NCI-H2107 (cell line): ENCODE measurements at regions not wholly inside any gene's neighbourhood (a gene's known extent, or its start where the extent isn't known, plus 50 kb on each side); places are given as distances from the start of the nearest gene placed in this dataset.
"Not testable (repeated sequence)": the region's sequence is repeated elsewhere in the genome, so short reads cannot be mapped to it uniquely, and the experiment has no call there.

ENCODE experiments used
- DNase-seq: peaks from one replicate; lab custom pipeline; 2025; lab: John Stamatoyannopoulos, UW

- no peak for DNase-seq
These were observed 559.1 kb downstream of the ZNF674 start for GRCh38 chrX:45986081-45986480.

DNA sequence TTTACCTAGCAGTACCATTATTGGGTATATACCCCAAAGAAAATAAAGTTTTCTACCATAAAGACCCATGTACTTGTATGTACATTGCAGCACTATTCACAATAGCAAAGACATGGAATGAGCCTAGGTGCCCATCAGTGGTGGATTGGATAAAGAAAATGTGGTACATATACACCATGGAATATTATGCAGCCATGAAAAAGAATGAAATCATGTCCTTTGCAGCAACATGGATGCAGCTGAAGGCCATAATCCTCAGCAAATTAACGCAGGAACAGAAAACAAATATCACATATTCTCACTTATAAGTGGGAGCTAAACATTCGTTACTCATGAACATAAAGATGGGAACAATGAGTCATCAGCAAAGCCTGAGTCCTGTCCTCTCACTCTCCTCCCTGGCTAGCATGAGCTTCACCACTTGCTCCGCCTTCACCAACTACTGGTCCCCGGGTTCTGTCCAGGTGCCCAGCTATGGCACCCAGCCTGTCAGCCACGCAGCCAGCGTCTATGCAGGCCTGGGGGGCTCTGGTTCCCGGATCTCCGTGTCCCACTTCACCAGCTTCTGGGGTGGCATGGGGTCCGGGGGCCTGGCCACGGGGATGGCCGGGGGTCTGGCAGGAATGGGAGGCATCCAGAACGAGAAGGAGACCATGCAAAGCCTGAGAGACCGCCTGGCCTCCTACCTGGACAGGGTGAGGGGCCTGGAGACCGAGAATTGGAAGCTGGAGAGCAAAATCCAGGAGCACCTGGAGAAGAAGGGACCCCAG, 562.1 kb downstream of the ZNF674 start:
- not testable (repeated sequence) for DNase-seq

GRCh38 chrX:45980726-45981125, 564.5 kb downstream of the ZNF674 start:
- no peak for DNase-seq

DNA sequence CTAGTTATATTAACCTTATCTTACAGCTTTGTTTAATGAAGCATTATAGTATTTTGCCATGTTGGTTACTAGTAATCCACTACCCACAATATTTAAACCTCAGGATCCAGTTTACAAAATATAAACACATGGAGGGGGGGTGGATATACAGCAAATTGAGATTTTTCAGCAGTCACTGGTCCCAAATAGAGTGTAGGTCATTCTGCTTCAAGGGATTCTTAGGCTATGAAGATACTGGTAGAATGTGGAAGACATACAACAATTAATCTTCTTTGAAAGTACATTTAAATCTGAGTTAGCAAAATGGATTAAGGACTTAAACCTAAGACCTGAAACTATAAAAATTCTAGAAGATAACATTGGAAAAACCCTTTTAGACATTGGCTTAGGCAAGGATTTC, 569.6 kb downstream of the ZNF674 start:
- DNase-seq = no peak

DNA sequence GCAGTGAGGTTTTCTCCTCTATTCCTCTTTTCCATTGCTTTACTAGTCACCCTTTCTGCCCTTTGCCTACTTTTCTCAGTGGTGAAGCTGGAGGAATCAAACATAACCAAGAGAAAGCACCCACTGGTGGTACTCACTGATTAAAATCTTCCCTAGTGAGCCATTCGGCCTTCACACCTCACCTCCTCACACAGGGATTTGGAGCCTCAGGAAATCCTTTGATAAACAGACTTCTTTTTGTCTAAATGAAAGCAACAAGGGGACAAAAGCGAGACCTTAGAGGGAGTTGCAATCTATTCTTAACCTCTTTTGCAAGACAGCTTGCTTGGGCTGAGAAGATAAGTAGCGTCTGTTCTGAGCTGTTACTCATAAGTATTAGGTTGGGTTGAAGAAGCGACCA, 572.6 kb downstream of the ZNF674 start:
- no peak for DNase-seq

DNA sequence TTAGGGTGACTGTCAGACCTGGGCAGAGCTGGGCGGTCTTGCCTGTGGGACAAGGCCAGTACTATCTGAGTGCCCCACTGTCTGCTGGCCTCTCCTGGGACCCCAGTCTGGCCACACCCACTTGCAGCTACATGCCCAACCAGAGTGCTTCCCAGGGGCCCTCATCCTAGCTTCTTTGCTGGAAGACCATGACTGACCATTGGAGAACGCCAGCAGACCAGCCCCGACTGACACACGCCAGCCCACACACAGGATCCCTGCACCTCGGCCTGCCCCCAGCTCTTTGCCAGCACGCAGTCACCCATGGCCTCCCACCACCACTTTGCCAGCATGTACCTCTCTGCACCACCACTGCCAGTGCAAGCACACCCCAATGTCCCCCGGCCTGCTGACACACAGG, 585.7 kb downstream of the ZNF674 start:
- no peak for DNase-seq

- no peak for DNase-seq
These were observed 588.9 kb downstream of the ZNF674 start for GRCh38 chrX:45956191-45956870.

- no peak for DNase-seq
These were observed 589.6 kb downstream of the ZNF674 start for GRCh38 chrX:45955661-45956060.

DNA sequence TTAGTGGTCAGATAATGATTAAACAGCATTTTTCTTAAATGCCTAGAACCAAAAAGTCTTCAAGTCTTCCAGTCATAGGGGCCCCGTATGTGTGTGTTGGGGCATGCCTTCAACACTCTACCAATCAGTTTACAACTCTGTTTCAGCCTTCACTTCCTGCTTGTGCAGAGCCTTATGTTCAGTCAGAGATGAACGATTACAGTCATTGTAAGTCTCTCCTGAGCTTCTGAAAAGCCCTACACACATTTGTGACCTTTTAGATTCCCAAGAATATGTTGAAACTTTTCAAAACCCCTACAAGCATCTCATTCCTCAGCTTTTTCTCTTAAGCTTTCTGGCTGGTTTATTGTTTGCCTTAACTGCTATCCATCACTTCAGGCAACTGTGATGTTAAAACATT, 591.2 kb downstream of the ZNF674 start:
- no peak for DNase-seq

DNA sequence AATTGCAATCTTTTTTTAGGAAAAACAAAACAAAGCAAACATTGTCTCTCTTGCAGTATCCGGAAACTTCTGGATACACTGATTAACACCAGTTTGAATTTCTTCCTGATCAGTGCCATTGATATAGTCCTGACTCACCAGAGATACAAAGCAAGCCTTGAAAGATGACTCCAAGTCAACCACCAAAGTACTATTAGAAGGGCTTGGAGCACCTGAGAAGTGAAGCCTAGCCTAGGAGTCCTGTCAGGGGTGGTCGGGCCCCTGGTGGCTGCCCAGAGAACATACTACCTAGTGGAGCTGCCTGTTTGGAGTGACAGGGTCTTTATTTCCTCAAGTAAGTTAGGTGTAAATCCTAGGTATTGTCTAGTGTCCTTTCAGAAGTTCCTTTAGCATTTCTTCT, 593.2 kb downstream of the ZNF674 start:
- no peak for DNase-seq

- no peak for DNase-seq
These were observed 609.8 kb downstream of the ZNF674 start for GRCh38 chrX:45935408-45935807.

- DNase-seq = no peak
These were observed 632.9 kb downstream of the ZNF674 start for GRCh38 chrX:45912316-45912715.

DNA sequence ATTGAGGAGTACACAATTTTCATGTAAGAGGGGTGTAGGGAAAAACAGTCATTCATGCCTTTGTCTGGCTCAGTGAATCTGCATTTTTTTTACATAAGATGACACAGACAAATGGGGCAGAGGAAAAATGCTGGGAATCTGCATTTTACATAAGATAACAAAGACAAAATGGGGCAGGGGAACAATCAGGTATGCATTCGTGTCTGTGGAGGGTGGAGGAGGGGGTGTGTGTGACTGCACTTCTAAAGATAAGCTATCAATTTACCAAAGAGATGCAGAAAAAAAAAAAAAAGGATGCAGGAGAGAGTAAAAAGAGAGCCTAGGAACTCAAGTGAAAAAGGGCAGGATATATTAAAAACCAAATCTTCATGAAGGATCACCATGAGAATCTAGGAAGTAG, 637.4 kb downstream of the ZNF674 start:
- DNase-seq = no peak

GRCh38 chrX:45903781-45904201, 641.4 kb downstream of the ZNF674 start:
- no peak for DNase-seq

DNA sequence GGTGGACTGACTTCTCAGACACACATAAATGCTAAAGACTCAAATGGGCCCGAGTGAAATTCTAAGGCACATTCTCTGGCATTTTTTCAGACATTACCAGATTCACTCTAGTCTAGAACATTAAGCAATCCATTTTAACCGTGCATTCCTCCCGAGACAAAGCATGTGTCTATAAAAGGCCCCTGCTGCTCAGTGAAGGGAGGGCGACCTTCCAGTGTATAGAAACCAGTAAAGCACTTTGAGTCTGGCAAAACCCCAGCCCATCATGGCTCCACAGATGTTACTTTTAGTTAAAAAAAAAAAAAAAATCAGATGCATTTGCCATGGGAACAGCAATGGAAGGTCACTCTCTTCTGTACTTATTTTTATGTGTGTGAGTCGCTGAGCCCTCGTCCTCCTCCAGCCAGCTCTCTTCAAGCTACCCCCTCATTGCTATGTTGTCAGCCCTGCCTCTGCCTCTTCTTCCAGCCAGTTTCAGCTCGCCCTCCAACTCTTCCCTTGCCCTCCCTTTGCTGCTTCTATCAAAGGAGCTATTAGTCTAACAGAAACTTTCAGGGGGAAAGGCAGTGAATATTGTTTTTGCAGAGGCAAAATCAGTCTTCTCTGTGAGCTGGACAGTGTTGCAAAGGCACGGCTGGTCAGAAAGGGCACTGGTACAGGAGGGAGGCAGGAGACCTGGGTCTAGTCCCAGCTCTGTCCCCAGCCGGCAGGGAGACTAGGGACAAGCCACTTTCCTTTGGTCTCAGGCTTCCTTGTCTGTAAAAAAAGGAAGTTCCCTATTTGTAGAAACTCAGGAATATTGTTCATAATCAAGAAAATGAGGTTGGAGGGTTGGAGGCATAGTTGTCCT, 644.2 kb downstream of the ZNF674 start:
- DNase-seq = no peak

DNA sequence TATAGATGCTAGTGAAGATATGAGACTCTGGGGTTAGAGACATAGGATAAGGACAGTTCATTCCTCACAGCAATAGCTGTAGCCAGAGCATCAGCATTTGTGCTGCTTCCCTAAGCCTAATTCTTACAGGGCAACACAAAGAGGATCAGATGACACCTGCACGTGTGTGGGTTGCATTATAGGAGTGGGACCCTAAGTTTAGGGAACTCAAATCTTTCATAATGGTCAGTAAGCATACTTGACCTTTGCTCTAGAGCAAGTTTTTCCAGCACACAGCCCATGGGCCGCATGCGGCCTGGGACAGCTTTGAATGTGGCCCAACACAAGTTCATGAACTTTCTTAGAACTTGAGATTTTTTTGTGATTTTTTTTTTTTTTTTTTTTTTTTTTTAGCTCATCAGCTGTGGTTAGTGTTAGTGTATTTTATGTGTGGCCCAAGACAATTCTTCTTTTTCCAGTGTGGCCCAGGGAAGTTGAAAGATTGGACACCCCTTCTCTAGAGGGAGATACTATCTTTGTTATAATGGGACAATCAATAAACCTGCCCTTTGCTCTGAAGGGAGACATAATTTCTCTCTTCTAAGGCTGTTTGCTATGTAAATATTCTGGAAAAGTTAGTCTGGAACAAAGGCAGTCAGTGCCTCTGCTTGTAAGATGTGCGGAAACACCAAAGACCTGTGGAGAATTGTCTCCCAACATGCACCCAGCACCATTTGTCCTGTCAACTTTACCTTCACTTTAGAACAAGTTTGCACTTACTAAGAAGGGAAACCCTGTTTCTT, 650.2 kb downstream of the ZNF674 start:
- no peak for DNase-seq

GRCh38 chrX:45889471-45889870, 655.8 kb downstream of the ZNF674 start:
- DNase-seq = no peak

DNA sequence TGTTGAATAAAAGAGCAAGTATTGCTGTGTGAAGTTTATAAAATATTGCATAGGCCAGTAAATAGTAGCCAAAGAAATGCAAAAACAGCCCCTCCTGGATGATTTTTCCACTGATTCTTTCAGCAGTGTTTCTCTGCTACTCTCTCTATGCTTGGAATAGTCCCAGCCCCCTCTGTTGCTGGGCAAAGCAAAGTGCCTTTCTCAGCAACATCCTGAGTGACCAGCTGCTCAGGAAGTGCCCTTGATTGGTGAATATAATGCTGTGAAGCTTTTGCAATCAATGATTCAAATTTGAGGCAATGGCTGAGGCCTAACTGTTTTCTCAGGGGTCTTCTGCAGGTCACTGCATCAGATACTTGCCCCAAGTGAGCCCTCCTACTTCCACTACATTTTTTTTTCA, 656.7 kb downstream of the ZNF674 start:
- no peak for DNase-seq

- no peak for DNase-seq
These were observed 659.3 kb downstream of the ZNF674 start for GRCh38 chrX:45885931-45886330.

- no peak for DNase-seq
These were observed 665.7 kb downstream of the ZNF674 start for GRCh38 chrX:45879512-45879911.

- no peak for DNase-seq
These were observed 669.0 kb downstream of the ZNF674 start for GRCh38 chrX:45876206-45876605.

DNA sequence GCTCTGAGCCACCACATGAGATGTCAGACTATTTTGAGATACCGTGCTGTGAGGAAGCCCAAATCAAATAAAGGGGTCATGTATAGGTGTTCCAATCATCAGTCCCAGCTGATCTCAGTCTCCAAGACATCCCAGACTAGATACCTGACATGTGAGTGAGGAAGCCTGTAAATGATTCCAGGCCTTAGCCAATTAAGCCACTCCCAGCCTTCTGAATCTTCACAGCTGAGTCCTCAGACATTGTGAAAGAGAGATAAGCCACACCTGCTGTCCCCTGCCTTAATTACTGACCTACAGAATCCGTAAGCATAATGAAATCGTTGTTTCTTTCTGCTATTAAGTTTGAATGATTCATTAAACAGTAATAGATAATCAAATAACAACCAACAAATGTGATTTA, 671.4 kb downstream of the ZNF674 start:
- DNase-seq = no peak
